SIG-M5 treated with dmso at 0.1 percent for 504 hours (cell line): ENCODE measurements at regions not wholly inside any gene's neighbourhood (a gene's known extent, or its start where the extent isn't known, plus 50 kb on each side); places are given as distances from the start of the nearest gene placed in this dataset.
"Not testable (repeated sequence)": the region's sequence is repeated elsewhere in the genome, so short reads cannot be mapped to it uniquely, and the experiment has no call there.

ENCODE experiments used
- DNase-seq: peaks from one replicate; lab custom pipeline; 2025; ENCODE audit not compliant: unreplicated experiment; lab: John Stamatoyannopoulos, UW

GRCh38 chr2:239820836-239821693 lies 204.1 kb downstream of the NDUFA10 start:
- DNase-seq, result no peak

- DNase-seq, result no peak
Observed at GRCh38 chr2:239819974-239820555, 205.1 kb downstream of the NDUFA10 start.

GRCh38 chr2:239819091-239819973 lies 205.8 kb downstream of the NDUFA10 start:
- no peak for DNase-seq

DNA sequence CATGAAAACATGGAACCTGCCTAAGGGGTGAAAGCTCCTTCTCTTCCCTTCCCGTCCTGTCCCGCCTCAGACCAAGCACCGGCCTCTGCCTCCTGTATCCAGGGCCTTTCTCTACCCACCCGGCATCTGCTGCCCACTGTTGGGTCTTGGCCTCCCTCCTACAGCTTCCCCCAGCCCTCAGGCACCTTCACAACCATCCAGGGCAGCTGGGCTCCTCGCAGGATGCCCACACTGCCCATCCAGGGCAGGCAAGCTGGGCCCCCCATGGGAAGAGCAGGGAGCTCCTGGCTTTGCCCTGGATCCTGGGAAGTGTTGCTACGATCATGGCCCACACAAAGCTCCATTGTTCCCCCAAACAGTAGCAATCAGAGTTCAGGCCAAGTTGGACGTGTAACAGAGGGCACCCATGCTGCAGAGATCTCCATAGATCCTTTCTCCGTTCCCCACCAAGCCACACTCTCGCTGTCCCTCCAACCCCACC lies 206.6 kb downstream of the NDUFA10 start:
- no peak for DNase-seq

DNA sequence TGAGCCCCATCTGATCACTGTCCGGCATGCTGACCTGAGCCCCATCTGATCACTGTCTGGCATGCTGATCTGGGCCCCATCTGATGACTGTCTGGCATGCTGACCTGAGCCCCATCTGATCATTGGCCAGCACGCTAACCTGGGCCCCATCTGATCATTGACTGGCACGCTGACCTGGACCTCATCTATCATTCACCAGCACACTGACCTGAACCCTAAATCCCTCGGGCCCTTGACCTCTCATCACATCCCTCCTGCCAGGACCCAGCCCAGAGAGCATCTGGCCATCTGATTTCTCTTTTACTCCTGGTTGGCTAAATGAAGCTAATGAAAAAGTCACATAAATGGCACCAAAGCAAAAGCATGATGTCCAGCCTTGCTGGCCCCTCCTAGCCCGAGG lies 207.1 kb downstream of the NDUFA10 start:
- DNase-seq, result no peak

DNA sequence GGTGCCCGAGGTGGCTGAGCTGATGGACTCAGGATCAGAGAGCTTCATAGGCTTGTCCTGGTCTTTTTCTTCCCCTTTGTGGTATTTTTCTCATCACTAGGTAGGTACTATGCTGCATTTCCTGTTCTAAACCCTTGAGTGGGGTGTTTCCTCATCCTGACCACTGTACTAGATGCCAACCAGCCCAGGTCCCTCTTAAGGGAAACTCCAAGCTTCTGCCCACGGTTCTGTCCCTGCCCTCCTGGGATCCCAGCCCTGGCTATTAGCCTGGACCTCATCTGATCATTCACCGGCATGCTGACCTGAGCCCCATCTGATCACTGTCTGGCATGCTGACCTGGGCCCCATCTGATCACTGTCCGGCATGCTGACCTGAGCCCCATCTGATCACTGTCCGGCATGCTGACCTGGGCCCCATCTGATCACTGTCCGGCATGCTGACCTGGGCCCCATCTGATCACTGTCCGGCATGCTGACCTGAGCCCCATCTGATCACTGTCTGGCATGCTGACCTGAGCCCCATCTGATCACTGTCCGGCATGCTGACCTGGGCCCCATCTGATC lies 207.6 kb downstream of the NDUFA10 start:
- DNase-seq, result not testable (repeated sequence)

DNA sequence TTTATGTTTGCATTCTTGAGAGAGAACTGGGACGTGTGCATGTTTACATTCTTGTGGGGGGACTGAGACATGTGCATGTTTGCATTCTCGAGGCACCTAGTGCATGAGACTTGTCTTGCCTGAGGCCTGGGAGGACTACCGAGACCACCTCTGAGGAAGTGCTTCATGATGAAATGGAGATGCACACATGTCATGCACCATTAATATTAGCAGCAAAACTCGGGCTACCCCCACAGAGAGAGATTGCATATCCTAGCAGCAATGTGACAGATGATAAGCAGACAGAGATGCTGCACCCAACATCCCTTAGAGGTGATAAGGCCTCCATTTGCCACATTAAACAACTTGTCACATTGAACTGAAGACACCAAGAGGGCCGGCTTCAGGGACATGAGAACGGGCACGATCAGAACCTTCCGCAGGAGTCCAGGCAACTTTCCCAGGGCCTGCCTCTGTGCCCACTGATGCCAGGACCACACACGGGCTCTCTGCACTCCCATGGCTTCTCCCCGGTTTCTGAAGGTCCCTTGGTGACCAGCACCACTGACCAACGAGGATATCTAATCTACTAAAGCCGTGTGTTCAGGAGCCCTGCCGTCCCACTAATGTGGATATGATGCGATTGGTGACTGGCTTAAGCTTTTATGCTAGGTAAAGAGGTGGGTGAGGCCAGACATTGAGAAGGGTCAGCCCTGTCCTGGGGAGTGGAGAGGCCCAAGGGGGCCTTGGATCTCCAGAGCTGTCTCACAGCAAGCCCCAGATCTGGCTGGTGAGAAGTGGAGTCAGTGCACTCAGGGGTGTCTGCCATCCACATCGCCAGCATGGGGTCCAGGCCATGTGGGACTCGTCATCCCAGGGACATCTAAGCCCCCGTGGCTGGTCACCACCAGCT lies 208.3 kb downstream of the NDUFA10 start:
- no peak for DNase-seq

GRCh38 chr2:239815671-239816070 lies 209.5 kb downstream of the NDUFA10 start:
- DNase-seq, result no peak

GRCh38 chr2:239814861-239815601 lies 210.1 kb downstream of the NDUFA10 start:
- DNase-seq, result no peak

GRCh38 chr2:239814116-239814860 lies 210.9 kb downstream of the NDUFA10 start:
- DNase-seq, result no peak

- DNase-seq, result no peak
Observed at GRCh38 chr2:239813261-239814115, 211.7 kb downstream of the NDUFA10 start.

DNA sequence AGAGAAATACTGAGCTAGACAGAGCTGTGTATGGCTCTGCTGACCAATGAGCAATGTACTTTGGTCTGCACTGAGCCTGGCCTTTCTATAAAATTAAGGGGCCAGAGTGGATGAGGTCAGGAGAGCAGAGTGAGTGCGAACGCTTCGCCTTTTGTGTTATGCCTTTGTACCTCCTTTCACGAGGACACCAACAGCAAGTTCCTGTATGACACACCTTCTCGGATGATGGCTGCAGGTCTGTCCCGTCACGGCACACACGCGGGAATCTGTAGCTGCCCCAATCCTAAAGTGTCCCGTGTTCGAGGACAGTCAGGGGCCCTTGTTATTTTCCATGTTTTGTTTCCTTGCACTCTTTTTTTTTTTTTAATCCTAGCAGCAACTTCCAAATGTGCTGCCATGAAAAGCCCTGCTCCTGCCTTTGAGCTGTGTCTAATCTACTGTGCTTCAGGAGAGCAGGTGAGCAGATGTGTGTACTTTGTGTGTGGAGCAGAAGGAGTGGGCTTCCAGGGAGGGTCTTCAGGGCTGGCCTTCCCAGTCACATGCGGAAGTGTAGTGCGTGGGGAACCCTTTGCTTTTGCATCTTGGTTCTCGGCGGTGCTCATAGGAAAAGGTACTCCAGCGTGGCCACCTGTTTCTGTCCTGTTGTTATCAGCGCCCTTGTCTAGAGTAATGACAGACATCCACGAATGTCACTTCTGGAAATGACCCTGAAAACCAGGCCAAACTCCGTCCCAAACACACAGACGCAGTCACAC lies 213.2 kb downstream of the NDUFA10 start:
- DNase-seq, result no peak

- DNase-seq, result no peak
Observed at GRCh38 chr2:239811111-239811781, 213.9 kb downstream of the NDUFA10 start.

DNA sequence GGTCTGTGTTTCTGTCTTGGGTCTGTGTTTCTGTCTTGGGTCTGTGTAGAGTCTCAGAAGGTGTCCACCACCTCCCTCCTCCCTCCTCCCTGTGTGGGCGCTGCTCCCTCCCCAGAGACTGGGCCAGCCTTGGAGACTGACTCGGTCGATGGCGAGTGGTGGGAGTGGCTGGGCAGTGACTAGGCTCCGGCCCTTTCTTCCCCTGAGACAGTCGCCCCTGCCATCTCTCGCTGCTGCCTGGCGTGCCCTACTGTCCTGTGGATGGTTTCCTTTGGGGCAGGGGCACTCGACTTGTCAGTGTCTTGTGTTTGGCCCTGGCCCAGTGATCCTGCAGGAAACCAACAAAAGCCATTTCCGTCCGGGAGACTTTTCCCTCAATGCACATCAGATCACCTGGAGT lies 215.8 kb downstream of the NDUFA10 start:
- DNase-seq, result no peak

GRCh38 chr2:239807568-239807967 lies 217.6 kb downstream of the NDUFA10 start:
- no peak for DNase-seq

- DNase-seq, result no peak
Observed at GRCh38 chr2:239806758-239807434, 218.2 kb downstream of the NDUFA10 start.
